IPS-11a (cell line): ENCODE measurements at regions not wholly inside any gene's neighbourhood (a gene's known extent, or its start where the extent isn't known, plus 50 kb on each side); places are given as distances from the start of the nearest gene placed in this dataset.

Experiments used
- H3K4me3 ChIP-seq: one replicate; pipeline ENCODE4 v1.5.1; 2013; ENCODE audit warnings: low read depth, low read length, control low read depth

DNA sequence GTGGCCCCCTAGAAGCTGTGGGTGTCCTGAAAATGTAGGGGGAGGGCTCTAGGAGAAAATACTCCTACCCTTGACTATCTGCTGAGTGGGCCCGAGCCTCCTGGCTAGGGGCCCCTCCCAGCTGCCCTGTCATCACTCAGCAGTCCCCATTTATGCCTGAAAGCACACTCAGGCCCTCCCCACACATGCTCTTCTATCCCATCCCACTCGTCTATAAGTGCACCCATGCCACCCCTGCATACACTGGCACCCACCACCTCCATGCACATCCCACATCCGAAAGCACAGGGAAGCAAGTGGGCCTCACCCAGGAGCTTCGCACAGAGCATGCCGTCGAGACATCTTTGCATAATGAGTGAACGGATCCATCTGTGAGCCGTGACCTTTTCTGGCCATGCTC lies 80.4 kb upstream of the POU3F1 start:
- H3K4me3 ChIP-seq, result no peak overlapping the region

GRCh38 chr1:38125837-38126520 lies 79.4 kb upstream of the POU3F1 start:
- H3K4me3 ChIP-seq, result no peak overlapping the region

GRCh38 chr1:38125016-38125415 lies 78.4 kb upstream of the POU3F1 start:
- no peak overlapping the region for H3K4me3 ChIP-seq

- H3K4me3 ChIP-seq, result no peak overlapping the region
These were observed 77.0 kb upstream of the POU3F1 start for GRCh38 chr1:38123356-38124135.

- H3K4me3 ChIP-seq, result no peak overlapping the region
These were observed 74.7 kb upstream of the POU3F1 start for GRCh38 chr1:38121231-38121680.

DNA sequence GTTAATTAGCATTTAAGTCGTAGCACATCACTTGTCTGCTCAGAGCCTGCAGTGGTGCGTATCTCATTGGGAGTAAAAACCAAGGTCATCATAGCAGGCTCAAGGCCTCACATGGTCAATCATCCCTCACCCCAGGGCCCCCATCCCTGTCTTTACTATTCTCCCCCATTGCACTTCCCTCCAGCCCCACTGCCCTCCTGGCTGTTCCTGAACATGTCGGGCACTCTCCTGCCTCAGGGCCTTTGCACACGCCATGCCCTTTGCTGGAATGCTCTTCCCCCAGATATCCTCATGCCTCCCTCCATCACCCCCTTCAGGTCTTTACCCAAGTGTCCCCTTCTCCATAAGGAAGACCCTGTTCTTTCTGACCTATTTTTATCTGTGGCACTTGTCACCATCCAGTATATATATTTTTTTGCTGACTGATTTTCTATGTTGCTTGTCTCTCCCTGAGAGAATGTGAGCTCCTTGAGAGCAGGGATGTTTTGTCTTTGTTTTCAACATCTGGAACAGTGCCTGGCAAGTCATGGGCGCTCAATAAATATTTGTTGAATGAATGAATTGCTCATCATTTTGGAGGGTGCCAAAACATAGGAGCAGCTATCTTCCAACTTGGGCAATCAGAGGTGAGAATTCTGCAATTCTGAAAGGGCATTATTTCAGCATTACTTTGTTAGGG lies 74.1 kb upstream of the POU3F1 start:
- no peak overlapping the region for H3K4me3 ChIP-seq

- no peak overlapping the region for H3K4me3 ChIP-seq
These were observed 72.4 kb upstream of the POU3F1 start for GRCh38 chr1:38118976-38119375.

GRCh38 chr1:38117444-38117887 lies 70.9 kb upstream of the POU3F1 start:
- no peak overlapping the region for H3K4me3 ChIP-seq

DNA sequence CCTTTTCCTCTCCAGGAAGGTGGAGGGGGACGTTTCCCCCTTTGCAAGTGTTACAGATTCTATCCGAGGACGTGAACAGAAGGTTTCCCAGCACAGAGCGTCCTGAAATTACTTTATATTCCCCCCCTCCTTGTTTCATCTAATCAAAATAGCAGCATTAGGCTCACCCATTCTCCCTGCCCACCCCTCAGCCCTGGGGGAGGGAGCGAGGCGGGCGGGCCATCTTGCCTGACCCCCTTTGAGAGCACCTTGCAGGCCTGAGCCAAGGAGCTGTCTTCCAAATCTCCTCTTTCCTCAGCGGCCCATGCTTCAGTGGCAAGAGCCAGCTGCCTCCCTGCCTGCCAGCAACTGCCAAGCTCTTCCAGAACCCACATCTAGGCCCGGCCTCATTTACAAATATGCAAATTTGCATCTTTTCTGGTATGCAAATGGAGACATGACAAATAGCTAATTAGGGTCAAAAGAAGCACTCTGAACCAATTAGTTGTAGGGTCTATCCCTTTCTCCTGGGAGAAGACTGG lies 69.1 kb upstream of the POU3F1 start:
- H3K4me3 ChIP-seq, result no peak overlapping the region

GRCh38 chr1:38115226-38115625 lies 68.6 kb upstream of the POU3F1 start:
- no peak overlapping the region for H3K4me3 ChIP-seq

GRCh38 chr1:38114241-38115026 lies 67.8 kb upstream of the POU3F1 start:
- H3K4me3 ChIP-seq, result no peak overlapping the region

DNA sequence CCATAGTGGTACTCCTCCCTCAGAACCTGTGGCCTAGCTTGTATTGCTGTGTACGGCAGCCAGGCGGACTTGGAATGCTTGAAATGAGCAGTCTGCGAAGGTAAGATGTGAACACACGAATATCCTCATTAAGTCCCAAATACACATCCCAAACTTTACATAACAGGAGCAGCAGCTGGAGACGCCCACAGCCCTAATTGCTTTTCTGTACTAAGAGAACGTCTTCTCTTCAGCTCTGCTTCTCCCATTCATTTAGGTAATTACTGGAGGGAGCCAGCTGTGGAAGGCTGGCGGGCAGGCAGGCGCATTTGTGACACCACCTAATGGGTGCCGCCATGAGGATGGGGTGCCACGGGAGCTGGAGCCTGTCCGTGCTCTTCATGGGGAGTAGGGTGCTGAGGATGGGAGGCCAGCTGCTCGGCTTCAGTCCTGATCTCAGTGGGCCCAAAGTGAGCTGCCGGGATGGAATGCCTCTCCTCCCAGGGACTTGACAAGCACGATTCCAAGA lies 66.6 kb upstream of the POU3F1 start:
- no peak overlapping the region for H3K4me3 ChIP-seq

- no peak overlapping the region for H3K4me3 ChIP-seq
These were observed 65.0 kb upstream of the POU3F1 start for GRCh38 chr1:38111589-38111988.

GRCh38 chr1:38105267-38105666 lies 58.7 kb upstream of the POU3F1 start:
- H3K4me3 ChIP-seq, result no peak overlapping the region

DNA sequence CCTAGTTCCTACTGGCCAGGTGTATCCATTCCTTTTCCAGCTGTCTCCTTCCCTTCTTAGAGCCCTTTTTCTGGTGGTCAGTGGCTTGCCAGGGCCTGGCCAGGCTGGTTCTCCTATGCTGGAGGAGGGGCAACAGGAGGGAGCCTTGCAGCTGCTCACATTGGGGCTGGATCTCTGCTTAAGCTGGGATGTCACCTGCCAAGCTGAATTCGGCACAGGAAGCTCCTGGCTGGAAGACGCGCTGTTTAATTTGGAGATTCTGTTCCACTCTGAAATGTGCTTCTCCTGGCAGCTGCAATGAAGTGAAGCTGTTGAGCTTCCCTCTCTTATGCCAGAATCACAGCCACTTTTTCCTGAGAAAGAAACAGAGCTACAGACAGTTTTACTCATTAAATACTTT lies 56.0 kb upstream of the POU3F1 start:
- H3K4me3 ChIP-seq, result no peak overlapping the region

DNA sequence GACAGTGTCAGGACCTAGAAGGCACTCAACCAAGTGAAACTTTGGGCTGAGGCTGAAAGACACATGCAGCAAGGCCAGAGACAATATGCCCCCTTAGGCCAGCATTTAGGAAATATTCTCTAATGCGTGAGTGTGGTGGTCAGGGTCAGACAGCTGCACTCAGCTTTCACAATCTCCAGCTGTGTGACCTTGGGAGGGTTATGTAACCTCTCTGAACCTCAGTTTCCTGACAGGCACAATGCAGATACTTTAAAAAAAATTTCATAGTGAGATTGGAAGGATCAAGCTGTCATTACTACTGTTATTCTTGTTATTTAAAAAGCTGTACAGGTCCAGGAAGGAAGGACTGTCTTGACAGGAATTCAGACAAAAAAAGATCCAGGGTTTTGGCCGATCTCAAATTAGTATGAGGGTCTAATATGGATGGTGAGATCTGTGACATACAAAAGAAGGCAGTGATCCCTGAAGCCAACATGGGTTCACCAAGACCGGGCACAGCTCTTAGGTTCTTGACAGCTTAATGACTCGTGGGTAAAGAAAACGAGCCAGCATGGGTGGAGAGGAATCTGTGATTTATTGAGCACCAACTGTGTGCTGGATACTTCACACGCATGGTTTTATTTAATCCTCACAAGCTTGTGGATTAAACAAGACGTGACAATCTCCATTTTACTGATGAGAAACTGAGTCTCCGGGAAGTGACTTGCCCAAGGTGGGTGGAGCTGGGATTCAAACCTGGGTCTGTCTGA lies 54.6 kb upstream of the POU3F1 start:
- H3K4me3 ChIP-seq, result no peak overlapping the region

DNA sequence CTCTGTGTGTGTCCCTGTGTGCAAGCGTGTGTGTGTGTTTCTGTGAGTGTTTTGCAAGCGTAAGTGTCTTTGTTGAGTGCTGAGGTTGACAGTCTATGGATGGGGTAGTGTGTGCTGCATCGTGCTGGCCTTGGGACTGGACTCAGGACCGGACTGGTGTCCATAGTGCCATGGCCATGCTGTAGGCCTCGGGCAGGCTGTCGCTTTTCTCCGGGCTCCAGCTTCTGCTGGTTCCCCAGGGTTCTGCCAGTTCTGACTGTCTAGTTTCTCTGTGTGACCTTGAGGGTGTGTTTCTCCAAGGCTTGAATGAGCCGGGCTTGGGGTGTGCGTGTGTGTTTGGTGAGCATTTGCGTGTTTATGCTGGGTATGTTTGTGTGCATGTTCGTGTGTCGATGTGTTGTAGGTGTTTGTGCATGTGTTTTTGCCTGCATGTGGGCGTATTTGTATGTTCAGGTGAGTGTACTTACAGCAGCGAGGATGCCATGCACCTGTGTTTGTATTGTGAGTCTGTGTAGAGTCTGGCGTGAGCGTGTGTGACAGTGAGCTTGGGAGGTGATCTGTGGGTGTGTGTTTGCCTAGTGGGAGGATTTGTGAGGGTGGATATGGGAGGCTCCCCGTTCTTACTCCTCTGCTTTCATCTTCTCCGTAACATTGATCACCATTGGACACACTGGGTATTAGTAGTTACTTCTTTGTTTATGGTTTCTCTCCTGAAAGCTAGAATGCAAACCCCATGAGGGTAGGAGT lies 51.7 kb upstream of the POU3F1 start:
- no peak overlapping the region for H3K4me3 ChIP-seq

DNA sequence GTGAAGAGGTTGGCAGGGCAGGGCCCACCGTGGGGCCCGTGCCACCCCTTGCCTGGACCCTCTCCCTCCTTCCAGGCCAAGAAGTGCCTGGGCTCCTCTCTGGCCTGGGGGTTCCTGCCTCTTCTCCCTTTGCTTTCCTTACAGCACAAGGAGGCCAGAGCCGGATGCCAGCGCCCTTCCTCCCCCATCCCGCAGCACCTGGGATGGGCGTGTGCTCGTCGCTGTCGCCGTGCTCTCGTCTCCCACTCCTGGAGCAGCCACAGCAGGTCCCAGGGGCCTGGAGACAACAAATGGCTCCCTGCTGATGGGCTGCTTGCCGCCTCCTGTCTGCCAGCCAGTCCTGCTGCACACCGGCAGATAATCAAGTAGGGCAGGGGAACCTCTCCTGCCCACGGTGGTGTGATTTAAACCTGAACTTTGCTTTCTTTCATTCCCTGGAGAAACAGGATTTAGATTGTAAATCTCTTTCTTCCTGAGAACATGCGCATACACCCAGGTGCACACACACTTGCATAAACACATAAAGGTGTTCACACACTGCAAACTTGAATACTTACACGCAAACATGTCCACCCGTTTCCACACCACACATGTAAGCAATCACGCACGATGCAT lies 50.8 kb upstream of the POU3F1 start:
- no peak overlapping the region for H3K4me3 ChIP-seq
